BJ (cell line): ENCODE measurements at regions not wholly inside any gene's neighbourhood (a gene's known extent, or its start where the extent isn't known, plus 50 kb on each side); places are given as distances from the start of the nearest gene placed in this dataset.

Source experiments
- CTCF ChIA-PET: fragments of 350-600 bp; formaldehyde crosslinking; extraction: SDS; loops from one replicate; lab custom pipeline; 2021; ENCODE audit warnings: antibody characterized with exemption, inconsistent platforms; lab: Yijun Ruan, JAX
- POLR2A ChIA-PET: fragments of 300-600 bp; sonication (Branson Sonifier 250); formaldehyde crosslinking; extraction: SDS; loops from one replicate; lab custom pipeline; 2021; ENCODE audit warnings: antibody characterized with exemption; lab: Charles Lee
- DNase-seq: peaks from one replicate; pipeline ENCODE4 v3.0.0-alpha.2; 2011; ENCODE audit warnings: low read depth
- H3K27me3 ChIP-seq: 2 replicates; pipeline ENCODE4 v1.6.0; 2011; ENCODE audit warnings: low read length; ENCODE audit not compliant: control insufficient read depth, insufficient read depth
- H3K36me3 ChIP-seq: 2 replicates; pipeline ENCODE4 v1.5.1; 2011; ENCODE audit warnings: low read length; ENCODE audit not compliant: control insufficient read depth, insufficient read depth
- H3K4me3 ChIP-seq: 2 replicates; pipeline ENCODE4 v1.5.1; 2011; ENCODE audit warnings: low read depth, mild to moderate bottlenecking, control low read depth, low read length
- TF ChIP-seq, protein P1 (sequence below): IDR thresholded peaks from 2 replicates; pipeline ENCODE4 v1.5.1; 2011; ENCODE audit warnings: low read depth, mild to moderate bottlenecking, control low read depth, inconsistent platforms, low read length, moderate library complexity; ENCODE audit not compliant: insufficient read depth

GRCh38 chr5:82792096-82792495 lies 285.1 kb downstream of the TMEM167A start:
- no peaks in the 10 kb centered on the region for H3K27me3 ChIP-seq
- no peak overlapping the region for H3K4me3 ChIP-seq
- TF ChIP-seq, protein P1, sequence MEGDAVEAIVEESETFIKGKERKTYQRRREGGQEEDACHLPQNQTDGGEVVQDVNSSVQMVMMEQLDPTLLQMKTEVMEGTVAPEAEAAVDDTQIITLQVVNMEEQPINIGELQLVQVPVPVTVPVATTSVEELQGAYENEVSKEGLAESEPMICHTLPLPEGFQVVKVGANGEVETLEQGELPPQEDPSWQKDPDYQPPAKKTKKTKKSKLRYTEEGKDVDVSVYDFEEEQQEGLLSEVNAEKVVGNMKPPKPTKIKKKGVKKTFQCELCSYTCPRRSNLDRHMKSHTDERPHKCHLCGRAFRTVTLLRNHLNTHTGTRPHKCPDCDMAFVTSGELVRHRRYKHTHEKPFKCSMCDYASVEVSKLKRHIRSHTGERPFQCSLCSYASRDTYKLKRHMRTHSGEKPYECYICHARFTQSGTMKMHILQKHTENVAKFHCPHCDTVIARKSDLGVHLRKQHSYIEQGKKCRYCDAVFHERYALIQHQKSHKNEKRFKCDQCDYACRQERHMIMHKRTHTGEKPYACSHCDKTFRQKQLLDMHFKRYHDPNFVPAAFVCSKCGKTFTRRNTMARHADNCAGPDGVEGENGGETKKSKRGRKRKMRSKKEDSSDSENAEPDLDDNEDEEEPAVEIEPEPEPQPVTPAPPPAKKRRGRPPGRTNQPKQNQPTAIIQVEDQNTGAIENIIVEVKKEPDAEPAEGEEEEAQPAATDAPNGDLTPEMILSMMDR = no peak
- CTCF ChIA-PET = no interaction called here
- POLR2A ChIA-PET = no interaction called here
- no peaks in the 10 kb centered on the region for H3K36me3 ChIP-seq
- no peak for DNase-seq

GRCh38 chr5:82789095-82789494 lies 288.1 kb downstream of the TMEM167A start:
- no peak overlapping the region for H3K4me3 ChIP-seq
- no peaks in the 10 kb centered on the region for H3K36me3 ChIP-seq
- POLR2A ChIA-PET = no interaction called here
- no peaks in the 10 kb centered on the region for H3K27me3 ChIP-seq
- CTCF ChIA-PET = no interaction called here
- DNase-seq = no peak
- TF ChIP-seq, protein P1 = no peak

- ChIA-PET CTCF (interaction anchor here (2.3 kb wide), 1 partner anchor 8 kb away, joined by 7 read pairs; no protein-coding TSS in a partner anchor), POLR2A (no interaction called here)
- DNase-seq = no peak
- no peak overlapping the region for H3K4me3 ChIP-seq
- H3K36me3 ChIP-seq = no peaks in the 10 kb centered on the region
- H3K27me3 ChIP-seq = no peaks in the 10 kb centered on the region
- TF ChIP-seq, protein P1 = no peak
Observed at GRCh38 chr5:82786748-82787147, 290.4 kb downstream of the TMEM167A start.

DNA sequence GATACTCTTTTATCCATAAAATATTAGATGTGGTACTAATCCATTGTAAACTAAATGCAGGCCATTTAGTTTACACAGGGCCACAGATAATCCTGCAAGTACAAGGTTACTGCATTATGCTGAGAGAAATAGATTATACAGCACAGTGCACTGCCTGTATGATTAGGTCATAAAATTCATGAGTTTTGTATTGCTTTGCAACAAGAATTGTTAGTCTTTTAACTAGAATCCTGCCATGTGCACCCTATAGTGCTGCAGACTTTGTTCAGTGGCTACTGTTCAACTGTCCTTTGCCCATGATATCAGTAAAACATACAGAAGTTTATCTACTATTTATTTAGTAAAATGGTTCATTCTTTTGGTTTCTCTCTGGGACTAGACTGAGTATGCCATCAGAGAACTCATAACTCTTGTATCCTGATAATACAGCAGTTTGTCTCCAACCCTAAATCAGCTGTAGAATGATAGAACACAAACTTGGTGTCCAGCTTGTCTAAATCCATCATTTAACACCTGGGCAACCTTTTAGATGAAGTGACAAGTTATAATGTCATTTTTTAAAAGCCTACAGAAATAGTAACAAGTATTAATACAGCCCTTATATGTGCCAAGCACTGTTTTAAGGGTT lies 291.2 kb downstream of the TMEM167A start:
- DNase-seq = no peak
- Histone ChIP-seq H3K4me3 (no peak overlapping the region), H3K36me3 (no peaks in the 10 kb centered on the region), H3K27me3 (no peaks in the 10 kb centered on the region)
- TF ChIP-seq, protein P1 = no peak
- POLR2A ChIA-PET = no interaction called here
- CTCF ChIA-PET = interaction anchor here (1.1 to 2.3 kb wide), 2 partner anchors 8 to 9 kb away, joined by 3 to 7 read pairs; no protein-coding TSS in a partner anchor

- Histone ChIP-seq H3K36me3 (no peaks in the 10 kb centered on the region), H3K4me3 (no peak overlapping the region), H3K27me3 (no peaks in the 10 kb centered on the region)
- DNase-seq = no peak
- TF ChIP-seq, protein P1 = no peak
- CTCF ChIA-PET = interaction anchor here (1.1 to 2.3 kb wide), 2 partner anchors 8 to 9 kb away, joined by 3 to 7 read pairs; no protein-coding TSS in a partner anchor
- POLR2A ChIA-PET = no interaction called here
Observed at GRCh38 chr5:82785456-82785855, 291.7 kb downstream of the TMEM167A start.
